ENCODE measurements at regions not wholly inside any gene's neighbourhood (a gene's known extent, or its start where the extent isn't known, plus 50 kb on each side); places are given as distances from the start of the nearest gene placed in this dataset.

- DNase-seq, result no peak
Measured at GRCh38 chr2:221204699-221205098, 367.4 kb downstream of the EPHA4 start.

DNA sequence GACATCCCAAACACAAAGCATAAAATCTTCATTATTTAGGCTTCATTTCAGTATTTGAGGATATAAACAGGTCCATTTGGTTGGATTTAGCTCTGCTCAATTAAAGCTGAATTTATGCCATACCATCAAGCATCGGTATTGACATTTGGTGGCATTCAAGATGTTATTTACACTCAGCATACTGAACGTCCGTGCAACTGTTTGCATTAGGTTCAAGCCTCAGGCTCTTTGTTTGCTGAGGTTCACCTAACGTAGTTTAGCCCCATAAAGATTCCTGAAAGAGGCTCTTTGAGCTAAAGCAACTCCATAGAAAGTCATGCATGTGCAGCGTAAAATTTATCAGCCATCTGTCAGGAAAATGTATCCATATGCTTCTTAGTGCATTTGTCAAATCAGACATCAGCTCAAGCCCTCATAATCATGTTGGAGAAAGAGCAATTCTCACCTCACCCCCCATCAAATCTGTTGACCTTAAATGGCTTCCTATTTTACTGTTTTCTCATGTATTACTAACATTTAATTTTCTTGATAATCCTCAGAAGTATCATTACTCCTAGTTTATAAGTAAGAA, 366.9 kb downstream of the EPHA4 start:
- DNase-seq, result no peak

DNA sequence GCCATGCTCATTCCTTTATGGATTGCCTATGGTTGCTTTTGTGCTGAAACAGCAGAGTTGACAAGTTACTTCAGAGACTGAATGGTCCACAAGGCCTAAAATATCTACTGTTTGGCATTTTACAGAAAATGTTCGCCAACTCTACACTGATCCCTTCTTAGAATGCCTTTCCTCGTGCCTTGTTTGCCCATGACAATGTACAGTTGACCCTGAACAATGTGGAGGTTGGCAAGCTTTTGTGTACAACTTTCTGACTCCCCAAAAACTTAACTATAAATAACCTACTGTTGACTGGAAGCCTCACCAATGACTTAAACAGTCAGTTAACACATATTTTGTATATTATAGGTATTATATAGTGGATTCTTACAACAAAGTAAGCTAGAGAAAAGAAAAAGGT, 361.4 kb downstream of the EPHA4 start:
- DNase-seq, result no peak

GRCh38 chr2:221211653-221212052, 360.5 kb downstream of the EPHA4 start:
- DNase-seq, result no peak

DNA sequence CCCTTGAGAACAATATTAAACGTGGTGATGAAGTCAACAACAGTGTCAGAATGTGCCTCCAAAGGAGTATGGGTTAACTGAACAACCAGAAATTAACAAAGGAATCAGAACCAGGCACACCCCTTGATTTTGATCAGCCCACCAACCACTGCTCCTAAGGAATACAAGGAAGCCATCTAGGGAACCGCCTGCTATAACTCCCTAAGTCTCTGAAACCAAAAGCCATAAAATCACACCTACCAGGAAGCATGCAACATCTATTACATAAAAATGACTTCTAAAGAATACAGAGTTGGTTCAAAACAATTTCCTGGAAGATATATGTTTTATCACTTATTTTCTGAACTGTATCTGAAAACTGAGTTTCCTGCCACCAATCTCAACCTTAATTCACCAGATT, 360.0 kb downstream of the EPHA4 start:
- no peak for DNase-seq

DNA sequence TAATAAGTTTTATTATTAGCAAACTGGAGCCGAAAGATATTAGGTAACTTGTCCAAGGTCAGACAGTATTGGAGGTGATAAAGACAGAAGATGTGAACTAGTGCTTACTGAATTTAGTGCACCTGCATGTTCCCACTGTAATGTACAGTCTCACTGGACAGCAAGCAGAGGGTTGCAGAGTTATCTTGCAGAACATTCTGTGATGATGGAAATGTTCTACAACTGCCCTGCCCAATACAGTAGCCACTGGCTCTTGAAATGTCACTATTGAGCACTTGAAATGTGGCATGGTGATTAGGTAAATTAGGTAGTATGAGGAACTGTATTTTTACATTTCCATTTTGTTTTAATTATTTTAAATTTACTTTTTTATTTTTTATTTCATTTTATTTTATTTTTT, 356.6 kb downstream of the EPHA4 start:
- DNase-seq, result no peak

- DNase-seq, result no peak
Measured at GRCh38 chr2:221216636-221217035, 355.5 kb downstream of the EPHA4 start.

DNA sequence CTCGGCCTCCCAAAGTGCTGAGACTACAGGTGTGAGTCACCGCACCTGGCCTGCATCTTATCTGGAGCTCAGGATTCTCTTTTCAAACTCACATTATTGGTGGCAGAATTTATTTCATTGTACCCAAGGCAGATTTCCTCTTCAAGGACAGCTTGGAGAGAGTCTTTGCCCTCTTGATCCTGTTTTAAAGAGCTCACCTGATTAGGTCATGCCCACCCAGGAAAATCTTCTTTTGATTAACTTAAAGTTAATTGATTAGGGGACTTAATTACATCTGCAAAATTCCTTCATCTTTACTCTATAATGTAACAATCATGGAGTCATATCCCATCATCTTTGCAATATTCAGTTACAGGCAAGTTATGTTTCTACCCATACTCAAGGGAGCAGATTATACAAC, 346.4 kb downstream of the EPHA4 start:
- no peak for DNase-seq

- DNase-seq, result no peak
Measured at GRCh38 chr2:221228214-221228769, 343.8 kb downstream of the EPHA4 start.

DNA sequence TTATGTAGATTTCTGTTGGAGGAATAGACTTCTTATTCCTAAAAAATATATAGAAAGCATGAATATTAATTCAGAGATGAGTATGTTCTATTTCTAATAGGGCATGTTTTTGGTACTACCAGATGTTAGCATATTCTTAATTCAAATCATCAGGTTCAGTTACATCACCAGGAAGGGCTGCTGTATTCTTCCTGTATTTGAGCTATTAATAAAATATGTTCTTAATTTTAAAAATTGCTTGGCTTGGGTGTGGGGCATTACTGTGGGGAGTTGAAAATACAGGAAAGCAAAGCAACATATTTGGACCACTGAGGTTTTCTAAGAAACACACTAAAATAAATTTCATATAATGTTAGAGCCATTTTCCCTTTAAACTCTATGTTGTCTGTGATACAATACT, 343.0 kb downstream of the EPHA4 start:
- DNase-seq, result no peak

- DNase-seq, result no peak
Measured at GRCh38 chr2:221231511-221231910, 340.6 kb downstream of the EPHA4 start.

- DNase-seq, result no peak
Measured at GRCh38 chr2:221235941-221236340, 336.2 kb downstream of the EPHA4 start.

- no peak for DNase-seq
Measured at GRCh38 chr2:221241072-221241471, 331.0 kb downstream of the EPHA4 start.

- no peak for DNase-seq
Measured at GRCh38 chr2:221243771-221244170, 328.3 kb downstream of the EPHA4 start.

GRCh38 chr2:221245045-221245444, 327.1 kb downstream of the EPHA4 start:
- DNase-seq, result no peak

- DNase-seq, result no peak
Measured at GRCh38 chr2:221245772-221246171, 326.3 kb downstream of the EPHA4 start.

GRCh38 chr2:221254299-221254698, 317.8 kb downstream of the EPHA4 start:
- no peak for DNase-seq

GRCh38 chr2:221255862-221256261, 316.2 kb downstream of the EPHA4 start:
- no peak for DNase-seq

GRCh38 chr2:221258464-221258863, 313.6 kb downstream of the EPHA4 start:
- DNase-seq, result no peak

DNA sequence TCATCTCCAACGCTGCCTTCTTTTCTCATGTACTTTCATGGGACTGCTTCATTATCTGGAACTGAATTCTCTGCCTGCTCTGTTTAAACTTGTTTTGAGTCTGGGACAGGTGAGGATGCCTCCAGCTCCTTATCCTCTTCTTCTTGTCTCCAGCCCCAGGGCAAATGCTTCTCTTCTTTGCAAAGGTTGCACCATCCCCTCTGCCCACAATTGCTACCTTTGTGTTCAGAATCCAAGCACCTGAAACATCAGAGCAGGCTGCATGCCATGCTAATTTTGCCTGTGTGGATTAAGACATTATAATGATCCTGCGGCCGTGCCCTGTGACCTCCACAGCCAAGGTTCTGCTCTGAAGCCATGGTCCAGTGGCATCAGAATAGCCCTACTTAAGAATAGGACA, 309.5 kb downstream of the EPHA4 start:
- DNase-seq, result no peak

DNA sequence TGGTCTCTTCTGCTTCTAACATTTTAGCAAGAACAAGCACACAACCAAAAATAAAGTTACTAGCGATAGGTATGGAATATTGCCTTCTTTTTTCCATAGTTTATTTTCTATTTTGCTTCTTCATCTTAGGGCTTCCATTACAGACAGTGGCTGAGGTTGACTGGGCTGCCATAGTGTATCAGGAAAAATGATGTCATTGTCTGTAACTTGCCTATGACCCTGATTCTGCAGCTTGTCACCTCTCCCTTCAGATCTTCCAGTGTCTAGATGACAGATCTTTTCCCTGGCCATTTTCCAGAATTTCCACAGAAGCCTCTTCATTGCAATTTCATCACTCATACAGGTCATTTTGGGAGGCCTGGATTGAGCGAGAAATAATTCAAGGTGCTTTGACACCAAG, 308.5 kb downstream of the EPHA4 start:
- DNase-seq, result no peak

- no peak for DNase-seq
Measured at GRCh38 chr2:221264318-221264717, 307.8 kb downstream of the EPHA4 start.

- no peak for DNase-seq
Measured at GRCh38 chr2:221267773-221268425, 304.2 kb downstream of the EPHA4 start.

DNA sequence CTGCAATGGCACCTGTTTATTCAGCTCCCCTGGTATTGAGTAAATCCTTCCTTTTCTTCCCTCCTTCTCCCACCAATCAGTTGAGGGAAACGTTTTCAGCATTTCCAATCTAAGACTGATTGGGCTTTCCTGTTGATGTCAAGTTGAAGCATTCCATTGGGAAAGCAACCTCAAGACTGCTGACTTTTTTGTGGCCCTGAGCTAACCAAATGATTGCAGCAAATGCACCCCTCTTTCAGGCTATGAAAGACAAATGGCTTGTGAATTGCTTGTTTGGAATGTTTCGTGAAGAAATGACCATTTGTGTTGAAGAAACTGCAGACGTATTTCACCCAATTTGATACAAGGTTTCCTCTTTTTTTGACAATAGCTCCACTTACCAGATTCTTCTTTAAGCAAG, 303.5 kb downstream of the EPHA4 start:
- DNase-seq, result no peak

DNA sequence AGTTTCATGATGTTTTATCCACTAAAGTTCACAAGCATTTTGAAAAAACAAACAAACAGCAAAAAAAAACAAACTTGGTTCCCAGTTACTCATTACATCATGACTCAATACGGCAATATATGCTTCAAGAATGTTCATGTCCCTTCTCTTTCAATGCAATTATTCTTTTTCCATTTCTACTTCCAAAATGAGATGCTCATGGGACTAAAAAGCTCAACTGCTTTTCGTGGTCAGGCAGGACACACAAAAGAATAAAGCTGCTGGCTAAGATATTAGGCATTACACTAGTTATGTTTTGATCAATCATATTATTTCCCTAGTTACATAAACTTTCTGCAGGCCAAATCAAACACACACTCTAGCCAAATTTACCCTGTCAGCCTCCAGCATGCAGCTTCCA, 301.3 kb downstream of the EPHA4 start:
- no peak for DNase-seq

Measured in NCI-H226 (cell line).